OCI-LY7 (cell line): ENCODE measurements at regions not wholly inside any gene's neighbourhood (a gene's known extent, or its start where the extent isn't known, plus 50 kb on each side); places are given as distances from the start of the nearest gene placed in this dataset.
A peak's percentile ranks its signal among the peaks of the same experiment; 100 is the strongest.

Experiments used
- BruUV-seq: library from RNA; stranded (reverse); fragments of 400-500 nt; replicated peaks from 2 replicates; lab custom pipeline; 2021; lab: Mats Ljungman, UMichigan
- CTCF ChIA-PET: fragments of 300-600 bp; sonication (Branson Sonifier 250); formaldehyde crosslinking; loops from one replicate; lab custom pipeline; 2022; ENCODE audit warnings: antibody characterized with exemption; ENCODE audit not compliant: unreplicated experiment; lab: Charles Lee
- POLR2A ChIA-PET: fragments of 300-600 bp; sonication (Branson Sonifier 250); formaldehyde crosslinking; loops from one replicate; lab custom pipeline; 2022; ENCODE audit warnings: antibody characterized with exemption; lab: Charles Lee
- DNase-seq: peaks from one replicate; pipeline ENCODE4 v3.0.0-alpha.2; 2015; ENCODE audit warnings: low spot score
- H2AFZ ChIP-seq: fragments of 200-600 bp; sonication (generic), shearing (Covaris generic); 2 replicates; pipeline ENCODE4 v1.6.1; 2014; ENCODE audit warnings: mild to moderate bottlenecking, antibody characterized with exemption, low read length, moderate library complexity
- H3K27ac ChIP-seq: fragments of 200-600 bp; sonication (generic); 2 replicates; pipeline ENCODE4 v1.5.1; 2014; ENCODE audit warnings: mixed run types, low read depth, mild to moderate bottlenecking, moderate library complexity, low read length, inconsistent platforms; ENCODE audit not compliant: poor library complexity, severe bottlenecking
- H3K36me3 ChIP-seq: fragments of 200-600 bp; sonication (generic); 2 replicates; pipeline ENCODE4 v1.6.1; 2014; ENCODE audit warnings: mild to moderate bottlenecking, antibody characterized with exemption, low read length, moderate library complexity, mixed read lengths; ENCODE audit not compliant: insufficient read depth
- H3K4me1 ChIP-seq: fragments of 200-600 bp; sonication (generic); 2 replicates; pipeline ENCODE4 v1.5.1; 2014; ENCODE audit warnings: mild to moderate bottlenecking, low read length; ENCODE audit not compliant: insufficient read depth, poor library complexity, severe bottlenecking
- H3K4me2 ChIP-seq: fragments of 200-600 bp; sonication (generic); 2 replicates; pipeline ENCODE4 v1.6.1; 2014; ENCODE audit warnings: mild to moderate bottlenecking, low read length
- H3K4me3 ChIP-seq: fragments of 200-600 bp; sonication (generic); 2 replicates; pipeline ENCODE4 v1.5.1; 2014; ENCODE audit warnings: mild to moderate bottlenecking, low read depth, low read length; ENCODE audit not compliant: poor library complexity, severe bottlenecking
- H3K79me2 ChIP-seq: fragments of 200-600 bp; sonication (generic); 2 replicates; pipeline ENCODE4 v1.6.1; 2016; ENCODE audit warnings: low read depth, mild to moderate bottlenecking, low read length, moderate library complexity, mixed read lengths; ENCODE audit not compliant: insufficient read depth
- H3K9me2 ChIP-seq: fragments of 200-600 bp; sonication (generic); 2 replicates; pipeline ENCODE4 v1.6.1; 2016; ENCODE audit warnings: mild to moderate bottlenecking, low read length, mixed read lengths; ENCODE audit not compliant: insufficient read depth
- H3K9me3 ChIP-seq: fragments of 200-600 bp; sonication (generic); 2 replicates; pipeline ENCODE4 v1.6.1; 2014; ENCODE audit warnings: mild to moderate bottlenecking, mixed run types, low read length, mixed read lengths
- H4K20me1 ChIP-seq: fragments of 200-600 bp; sonication (generic); 2 replicates; pipeline ENCODE4 v1.6.1; 2014; ENCODE audit warnings: mild to moderate bottlenecking, antibody characterized with exemption, low read length, moderate library complexity, mixed read lengths; ENCODE audit not compliant: insufficient read depth
- EZH2phosphoT487 ChIP-seq: fragments of 200-600 bp; sonication (generic); IDR thresholded peaks from 2 replicates; pipeline ENCODE4 v1.6.1; 2018; ENCODE audit warnings: low read depth, borderline replicate concordance, mild to moderate bottlenecking, mixed run types, antibody characterized with exemption, low read length, moderate library complexity, mixed read lengths
- intact Hi-C: fragments of 100-400 bp; cut with micrococcal nuclease; formaldehyde crosslinking; loops from one replicate; pipeline ENCODE4 v1.10.0; 2022; ENCODE audit not compliant: unreplicated experiment
- TF ChIP-seq, protein P1 (sequence below): fragments of 200-600 bp; sonication (generic); conservative IDR thresholded peaks from 2 replicates; pipeline ENCODE4 v1.5.1; 2014; ENCODE audit warnings: mild to moderate bottlenecking, antibody characterized with exemption, low read length, moderate library complexity, mixed read lengths

- CTCF ChIA-PET, result no interaction called here
- H3K27ac ChIP-seq, result peak overlapping the region; percentile 82
- peaks cover 12% of the 10 kb centered on the region; the same call in 1 of the 2 replicates for H3K9me3 ChIP-seq
- H3K4me1 ChIP-seq, result peaks cover 12% of the 10 kb centered on the region
- POLR2A ChIA-PET, result interaction anchor here (0.6 to 2.9 kb wide), 5 partner anchors 8 to 1416 kb away, joined by 3 to 12 read pairs (median 4); no protein-coding TSS in a partner anchor
- H3K9me2 ChIP-seq, result no peaks in the 10 kb centered on the region
- intact Hi-C loops, result no loop called here
- no peak for TF ChIP-seq EZH2phosphoT487
- TF ChIP-seq, protein P1, sequence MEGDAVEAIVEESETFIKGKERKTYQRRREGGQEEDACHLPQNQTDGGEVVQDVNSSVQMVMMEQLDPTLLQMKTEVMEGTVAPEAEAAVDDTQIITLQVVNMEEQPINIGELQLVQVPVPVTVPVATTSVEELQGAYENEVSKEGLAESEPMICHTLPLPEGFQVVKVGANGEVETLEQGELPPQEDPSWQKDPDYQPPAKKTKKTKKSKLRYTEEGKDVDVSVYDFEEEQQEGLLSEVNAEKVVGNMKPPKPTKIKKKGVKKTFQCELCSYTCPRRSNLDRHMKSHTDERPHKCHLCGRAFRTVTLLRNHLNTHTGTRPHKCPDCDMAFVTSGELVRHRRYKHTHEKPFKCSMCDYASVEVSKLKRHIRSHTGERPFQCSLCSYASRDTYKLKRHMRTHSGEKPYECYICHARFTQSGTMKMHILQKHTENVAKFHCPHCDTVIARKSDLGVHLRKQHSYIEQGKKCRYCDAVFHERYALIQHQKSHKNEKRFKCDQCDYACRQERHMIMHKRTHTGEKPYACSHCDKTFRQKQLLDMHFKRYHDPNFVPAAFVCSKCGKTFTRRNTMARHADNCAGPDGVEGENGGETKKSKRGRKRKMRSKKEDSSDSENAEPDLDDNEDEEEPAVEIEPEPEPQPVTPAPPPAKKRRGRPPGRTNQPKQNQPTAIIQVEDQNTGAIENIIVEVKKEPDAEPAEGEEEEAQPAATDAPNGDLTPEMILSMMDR, result no peak
- H3K36me3 ChIP-seq, result peaks cover 54% of the 10 kb centered on the region
- no TSS peak for BruUV-seq
- peak; percentile 89 for DNase-seq
- peak overlapping the region; percentile 84 for H3K4me3 ChIP-seq
- H2AFZ ChIP-seq, result peak overlapping the region; percentile 89
- peak overlapping the region; percentile 69 for H3K4me2 ChIP-seq
- H3K79me2 ChIP-seq, result peaks cover 76% of the 10 kb centered on the region
- peaks cover 12% of the 10 kb centered on the region for H4K20me1 ChIP-seq
Observed at GRCh38 chr19:27793128-27793643, 1419.8 kb downstream of the UQCRFS1 start.

DNA sequence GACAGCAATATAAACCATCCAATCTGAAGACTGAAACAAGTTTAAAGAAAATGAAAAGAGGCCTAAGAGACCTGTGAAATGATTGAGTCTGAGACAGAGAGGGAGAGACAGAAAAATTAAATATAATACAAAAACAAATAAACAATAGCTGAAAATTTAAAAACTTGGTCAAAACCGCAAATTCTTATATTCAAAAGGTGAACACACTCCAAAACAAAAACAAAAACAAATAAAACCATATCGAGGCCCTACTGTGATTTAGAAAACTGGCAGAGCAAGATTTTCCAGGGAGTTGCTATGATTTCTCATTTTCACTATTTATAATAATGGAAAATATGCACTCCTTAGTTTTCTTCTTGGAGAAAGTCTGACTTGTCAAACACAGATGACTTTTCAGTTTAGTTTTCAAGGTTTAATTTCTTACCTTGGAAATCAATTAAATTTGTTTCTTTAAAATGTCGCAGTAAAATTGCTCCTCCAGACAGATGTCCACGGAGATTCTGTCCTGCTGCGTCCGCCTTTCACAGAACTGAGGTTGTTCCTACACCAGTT lies 1420.3 kb downstream of the UQCRFS1 start:
- BruUV-seq, result no TSS peak

More for the DNA sequence above, 1420.3 kb downstream of the UQCRFS1 start:
- H2AFZ ChIP-seq, result peak overlapping the region; percentile 89; the same call in 1 of the 2 replicates
- peaks cover 12% of the 10 kb centered on the region for H3K4me1 ChIP-seq
- no peaks in the 10 kb centered on the region for H3K9me2 ChIP-seq
- POLR2A ChIA-PET, result interaction anchor here (0.6 to 2.9 kb wide), 4 partner anchors 10 to 1416 kb away, joined by 3 to 12 read pairs (median 4); no protein-coding TSS in a partner anchor
- H4K20me1 ChIP-seq, result peaks cover 12% of the 10 kb centered on the region
- H3K9me3 ChIP-seq, result peaks cover 12% of the 10 kb centered on the region; the same call in 1 of the 2 replicates
- H3K79me2 ChIP-seq, result peaks cover 79% of the 10 kb centered on the region
- peak overlapping the region; percentile 69 for H3K4me2 ChIP-seq
- CTCF ChIA-PET, result no interaction called here
- no peak for DNase-seq
- intact Hi-C loops, result no loop called here
- TF ChIP-seq, protein P1, result no peak
- TF ChIP-seq EZH2phosphoT487, result no peak
- H3K36me3 ChIP-seq, result peaks cover 52% of the 10 kb centered on the region
- H3K4me3 ChIP-seq, result peak overlapping the region; percentile 84
- peak overlapping the region; percentile 82 for H3K27ac ChIP-seq
